ENCODE measurements at regions not wholly inside any gene's neighbourhood (a gene's known extent, or its start where the extent isn't known, plus 50 kb on each side); places are given as distances from the start of the nearest gene placed in this dataset.

DNA sequence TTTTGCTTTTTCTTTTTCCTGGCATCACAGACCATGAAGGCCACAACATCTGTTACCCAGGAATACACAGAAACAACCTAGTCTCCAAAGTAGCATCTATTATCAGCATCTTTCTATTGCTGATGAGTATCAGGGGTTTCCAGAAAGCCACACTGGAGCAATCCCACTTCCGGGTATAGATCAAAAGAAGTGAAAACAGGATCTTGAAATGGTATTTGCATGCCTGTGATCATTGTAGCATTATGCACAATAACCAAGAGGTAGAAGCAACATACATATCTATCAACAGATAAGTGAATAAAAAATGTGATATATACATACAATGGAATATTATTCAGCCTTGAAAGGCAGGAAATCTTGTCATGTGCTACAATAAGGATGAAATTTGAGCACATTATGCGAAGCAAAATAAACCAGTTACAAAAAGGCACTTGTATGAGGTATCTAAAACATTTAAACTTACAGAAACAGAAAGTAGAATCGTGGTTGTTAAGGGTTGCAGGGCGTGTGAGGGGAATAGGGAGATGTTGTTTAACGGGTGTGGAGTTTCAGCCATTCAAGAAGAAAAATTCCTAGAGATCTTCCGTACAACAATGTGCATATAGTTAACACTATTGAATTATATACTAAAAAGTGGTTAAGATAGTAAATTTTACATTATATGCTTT lies 115.1 kb downstream of the KCNE4 start:
- POLR2A ChIA-PET (ENCODE audit: low non-redundant PET) = no interaction called here
- TF ChIP-seq, protein P1, sequence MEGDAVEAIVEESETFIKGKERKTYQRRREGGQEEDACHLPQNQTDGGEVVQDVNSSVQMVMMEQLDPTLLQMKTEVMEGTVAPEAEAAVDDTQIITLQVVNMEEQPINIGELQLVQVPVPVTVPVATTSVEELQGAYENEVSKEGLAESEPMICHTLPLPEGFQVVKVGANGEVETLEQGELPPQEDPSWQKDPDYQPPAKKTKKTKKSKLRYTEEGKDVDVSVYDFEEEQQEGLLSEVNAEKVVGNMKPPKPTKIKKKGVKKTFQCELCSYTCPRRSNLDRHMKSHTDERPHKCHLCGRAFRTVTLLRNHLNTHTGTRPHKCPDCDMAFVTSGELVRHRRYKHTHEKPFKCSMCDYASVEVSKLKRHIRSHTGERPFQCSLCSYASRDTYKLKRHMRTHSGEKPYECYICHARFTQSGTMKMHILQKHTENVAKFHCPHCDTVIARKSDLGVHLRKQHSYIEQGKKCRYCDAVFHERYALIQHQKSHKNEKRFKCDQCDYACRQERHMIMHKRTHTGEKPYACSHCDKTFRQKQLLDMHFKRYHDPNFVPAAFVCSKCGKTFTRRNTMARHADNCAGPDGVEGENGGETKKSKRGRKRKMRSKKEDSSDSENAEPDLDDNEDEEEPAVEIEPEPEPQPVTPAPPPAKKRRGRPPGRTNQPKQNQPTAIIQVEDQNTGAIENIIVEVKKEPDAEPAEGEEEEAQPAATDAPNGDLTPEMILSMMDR (conservative IDR thresholded peaks at IDR 0.05; ENCODE audit: low read depth) = no peak

DNA sequence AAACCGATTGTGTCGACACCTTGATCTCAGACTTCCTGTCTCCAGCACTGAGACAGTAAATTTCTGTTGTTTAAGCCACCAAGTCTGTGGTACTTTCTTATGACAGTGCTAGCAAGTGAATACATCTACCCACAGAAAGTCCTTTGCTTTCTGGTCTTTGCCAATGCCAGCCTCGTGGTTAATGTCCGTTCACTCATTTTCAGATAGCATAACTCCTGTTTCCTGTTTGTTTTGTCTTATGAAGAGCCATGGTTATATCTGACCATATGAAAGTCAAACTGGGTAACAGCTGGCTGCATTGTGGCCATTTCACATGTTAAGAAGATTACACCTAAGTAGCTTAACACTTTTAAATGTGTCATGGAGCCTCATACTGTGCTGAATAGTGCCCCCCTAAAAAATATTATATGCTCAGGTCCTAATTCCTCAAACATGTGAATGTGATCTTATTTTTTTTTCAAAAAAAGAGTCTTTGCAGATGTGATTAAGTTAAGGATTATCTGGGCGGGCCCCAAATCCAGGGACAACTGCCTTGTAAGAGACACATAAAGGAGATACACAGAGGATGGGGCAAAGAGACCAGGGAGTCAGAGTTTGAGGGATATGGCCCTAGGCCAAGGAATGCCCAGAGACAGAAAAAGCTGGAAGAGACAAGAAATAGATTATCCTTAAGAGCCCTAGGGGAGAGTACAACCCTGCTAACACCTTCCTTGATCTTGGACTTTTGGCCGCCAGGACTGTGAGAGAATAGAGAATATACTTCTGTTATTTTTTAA lies 118.0 kb downstream of the KCNE4 start:
- TF ChIP-seq, protein P1 (conservative IDR thresholded peaks at IDR 0.05; ENCODE audit: low read depth) = no peak
- CTCF ChIA-PET = no interaction called here
- POLR2A ChIA-PET (ENCODE audit: low non-redundant PET) = no interaction called here
- no peak overlapping the region for H3K27ac ChIP-seq
- DNase-seq (ENCODE audit: low spot score) = no peak

More for the DNA sequence above, 115.1 kb downstream of the KCNE4 start:
- no peak overlapping the region for H3K27ac ChIP-seq
- no peak for DNase-seq (ENCODE audit: low spot score)
- CTCF ChIA-PET = no interaction called here

DNA sequence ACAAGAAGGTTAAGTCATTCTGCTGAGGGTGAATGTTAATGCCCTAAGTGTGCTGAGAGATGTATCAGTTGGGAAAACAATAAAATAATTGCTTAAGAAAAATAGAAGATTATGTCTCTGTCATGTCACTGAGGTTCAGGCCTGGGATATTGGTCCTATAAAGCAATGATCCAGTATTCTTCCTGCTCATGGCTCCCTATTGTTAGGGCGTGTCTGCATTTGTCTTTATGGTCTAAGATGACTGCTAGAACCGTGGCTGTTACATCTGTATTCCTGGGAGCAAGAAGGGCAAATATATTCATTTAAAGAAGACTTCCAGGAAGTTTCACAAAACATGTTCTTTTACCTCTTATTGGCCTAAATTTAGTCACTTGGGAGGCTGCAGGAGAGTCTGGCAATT lies 125.0 kb downstream of the KCNE4 start:
- TF ChIP-seq, protein P1 (conservative IDR thresholded peaks at IDR 0.05; ENCODE audit: low read depth) = no peak
- H3K27ac ChIP-seq = no peak overlapping the region
- DNase-seq (ENCODE audit: low spot score) = no peak
- ChIA-PET POLR2A (ENCODE audit: low non-redundant PET) (no interaction called here), CTCF (no interaction called here)

DNA sequence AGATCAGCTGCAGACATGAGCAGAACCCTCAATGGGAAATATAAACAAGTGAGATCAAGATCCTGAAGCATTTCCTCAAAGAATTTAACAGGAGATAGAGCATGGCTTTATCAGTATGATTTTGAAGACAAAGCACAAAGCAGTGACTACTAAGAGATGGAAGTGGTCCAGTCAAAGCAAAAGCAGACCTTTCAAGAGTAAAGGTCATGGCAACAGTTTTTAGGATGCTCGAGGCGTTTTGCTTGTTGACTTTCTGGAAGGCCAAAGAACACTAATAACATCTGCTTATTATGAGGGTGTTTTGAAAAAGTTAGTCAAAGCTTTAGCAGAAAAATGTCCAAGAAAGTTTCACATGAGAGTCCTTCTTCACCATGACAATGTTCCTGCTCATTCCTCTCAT lies 128.5 kb downstream of the KCNE4 start:
- TF ChIP-seq, protein P1 (conservative IDR thresholded peaks at IDR 0.05; ENCODE audit: low read depth) = no peak
- no peak overlapping the region for H3K27ac ChIP-seq
- CTCF ChIA-PET = no interaction called here
- POLR2A ChIA-PET (ENCODE audit: low non-redundant PET) = no interaction called here
- no peak for DNase-seq (ENCODE audit: low spot score)

DNA sequence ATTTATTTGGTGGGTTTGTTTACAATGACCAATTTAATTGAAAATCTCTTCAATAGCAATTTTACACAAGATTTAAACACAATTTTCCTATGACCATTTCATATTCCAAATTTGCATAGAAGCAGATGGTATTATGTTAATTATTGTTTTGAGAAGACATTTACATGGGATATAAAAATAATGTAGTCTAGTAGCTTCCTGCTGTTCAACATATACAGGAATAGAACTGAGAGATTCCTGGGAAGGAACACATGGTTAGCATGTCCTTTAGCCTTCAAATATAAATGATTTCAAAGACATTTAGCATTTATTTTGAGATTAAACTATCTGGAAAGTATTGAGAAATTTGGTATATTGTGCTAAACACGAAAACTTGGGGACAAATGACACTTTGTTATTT lies 129.6 kb downstream of the KCNE4 start:
- POLR2A ChIA-PET (ENCODE audit: low non-redundant PET) = no interaction called here
- CTCF ChIA-PET = no interaction called here
- TF ChIP-seq, protein P1 (conservative IDR thresholded peaks at IDR 0.05; ENCODE audit: low read depth) = no peak
- no peak overlapping the region for H3K27ac ChIP-seq
- DNase-seq (ENCODE audit: low spot score) = no peak

DNA sequence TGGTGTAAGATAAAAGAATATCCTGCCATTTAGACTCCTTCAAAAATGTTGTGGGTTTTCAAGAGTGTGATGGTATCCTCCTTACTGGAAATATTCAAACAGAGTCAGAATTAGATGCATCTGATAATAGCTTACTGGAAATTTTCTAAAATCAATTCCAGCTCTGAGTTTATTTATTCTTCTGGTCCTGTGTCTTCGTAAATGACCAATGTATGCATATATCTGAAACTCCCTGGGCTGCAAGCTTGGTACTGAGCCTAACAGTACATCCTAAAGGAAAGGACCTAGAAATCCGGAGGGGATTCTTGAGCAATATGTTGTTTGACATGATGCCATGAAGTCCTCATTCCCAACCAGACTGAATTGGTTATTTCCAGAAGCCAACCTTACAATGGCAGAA lies 130.4 kb downstream of the KCNE4 start:
- CTCF ChIA-PET = no interaction called here
- no peak for DNase-seq (ENCODE audit: low spot score)
- POLR2A ChIA-PET (ENCODE audit: low non-redundant PET) = no interaction called here
- TF ChIP-seq, protein P1 (conservative IDR thresholded peaks at IDR 0.05; ENCODE audit: low read depth) = no peak
- H3K27ac ChIP-seq = no peak overlapping the region

Measured in RWPE1 (cell line).